Thoracic aorta (tissue), 2 donors: ENCODE measurements at regions not wholly inside any gene's neighbourhood (a gene's known extent, or its start where the extent isn't known, plus 50 kb on each side); places are given as distances from the start of the nearest gene placed in this dataset.

Source experiments
- ATAC-seq: fragments of 150-250 bp; one replicate; pipeline ENCODE4 v1.8.0; 2017; ENCODE audit warnings: low read depth; ENCODE audit not compliant: insufficient number of reproducible peaks, low FRiP score
- DNase-seq: peaks from one replicate; pipeline ENCODE4 v3.0.0-alpha.2; 2020; ENCODE audit warnings: low spot score
- H3K27ac ChIP-seq, 2 donors: fragments of 200-600 bp; sonication (generic); 1 replicate in 1 of 2; 2 replicates in 1 of 2; pipeline ENCODE4 v1.5.1; 2016; ENCODE audit warnings: mild to moderate bottlenecking in 2 of 2, moderate library complexity in 2 of 2
- H3K27me3 ChIP-seq: fragments of 200-600 bp; sonication (generic); replicated peaks from 2 replicates; pipeline ENCODE4 v1.6.0; 2016; ENCODE audit warnings: mild to moderate bottlenecking; ENCODE audit not compliant: insufficient read depth
- H3K36me3 ChIP-seq: fragments of 200-600 bp; sonication (generic); one replicate; pipeline ENCODE4 v1.5.1; 2016
- H3K4me1 ChIP-seq, 2 donors: fragments of 200-600 bp; sonication (generic); 1 replicate in 1 of 2; 2 replicates in 1 of 2; pipeline versions ENCODE4 v1.5.1 to v1.6.0; 2016; ENCODE audit warnings: low read depth in 2 of 2, mild to moderate bottlenecking in 1 of 2; ENCODE audit not compliant: control insufficient read depth in 1 of 2
- H3K4me3 ChIP-seq: fragments of 200-600 bp; sonication (generic); 2 replicates; pipeline ENCODE4 v1.5.1; 2016; ENCODE audit warnings: mild to moderate bottlenecking
- H3K9me3 ChIP-seq: fragments of 200-600 bp; sonication (generic); 2 replicates; pipeline ENCODE4 v1.5.1; 2016
- TF ChIP-seq, protein P1 (sequence below): fragments of 200-600 bp; sonication (generic); IDR thresholded peaks from one replicate; pipeline ENCODE4 v1.5.1; 2019; ENCODE audit warnings: antibody characterized with exemption

DNA sequence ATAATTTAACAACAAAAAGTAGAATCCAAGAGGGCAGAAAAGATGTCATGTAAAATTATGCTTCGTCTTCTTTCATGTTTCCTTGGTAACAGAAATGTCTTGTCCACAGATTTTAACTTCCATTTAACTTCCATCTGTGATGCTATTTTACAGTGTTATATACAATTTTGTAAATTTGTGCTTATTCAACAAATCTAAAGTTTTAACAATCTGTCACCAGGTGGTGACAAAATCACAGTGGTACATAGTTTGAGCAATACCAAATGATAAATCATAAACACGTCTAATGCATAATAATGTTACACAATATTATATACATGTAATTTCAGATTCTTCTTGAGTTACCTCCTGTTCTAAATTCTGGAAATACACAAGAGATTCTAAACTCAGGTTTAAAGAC, 784.4 kb upstream of the CELF2 start:
- no peaks in the 10 kb centered on the region for H3K27me3 ChIP-seq
- H3K36me3 ChIP-seq = no peaks in the 10 kb centered on the region
- no peak overlapping the region for H3K27ac ChIP-seq
- TF ChIP-seq, protein P1, sequence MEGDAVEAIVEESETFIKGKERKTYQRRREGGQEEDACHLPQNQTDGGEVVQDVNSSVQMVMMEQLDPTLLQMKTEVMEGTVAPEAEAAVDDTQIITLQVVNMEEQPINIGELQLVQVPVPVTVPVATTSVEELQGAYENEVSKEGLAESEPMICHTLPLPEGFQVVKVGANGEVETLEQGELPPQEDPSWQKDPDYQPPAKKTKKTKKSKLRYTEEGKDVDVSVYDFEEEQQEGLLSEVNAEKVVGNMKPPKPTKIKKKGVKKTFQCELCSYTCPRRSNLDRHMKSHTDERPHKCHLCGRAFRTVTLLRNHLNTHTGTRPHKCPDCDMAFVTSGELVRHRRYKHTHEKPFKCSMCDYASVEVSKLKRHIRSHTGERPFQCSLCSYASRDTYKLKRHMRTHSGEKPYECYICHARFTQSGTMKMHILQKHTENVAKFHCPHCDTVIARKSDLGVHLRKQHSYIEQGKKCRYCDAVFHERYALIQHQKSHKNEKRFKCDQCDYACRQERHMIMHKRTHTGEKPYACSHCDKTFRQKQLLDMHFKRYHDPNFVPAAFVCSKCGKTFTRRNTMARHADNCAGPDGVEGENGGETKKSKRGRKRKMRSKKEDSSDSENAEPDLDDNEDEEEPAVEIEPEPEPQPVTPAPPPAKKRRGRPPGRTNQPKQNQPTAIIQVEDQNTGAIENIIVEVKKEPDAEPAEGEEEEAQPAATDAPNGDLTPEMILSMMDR = no peak
- no peaks in the 10 kb centered on the region for H3K9me3 ChIP-seq
- H3K4me3 ChIP-seq = no peak overlapping the region
- ATAC-seq = no peak
- no peaks in the 10 kb centered on the region for H3K4me1 ChIP-seq
- DNase-seq = no peak

DNA sequence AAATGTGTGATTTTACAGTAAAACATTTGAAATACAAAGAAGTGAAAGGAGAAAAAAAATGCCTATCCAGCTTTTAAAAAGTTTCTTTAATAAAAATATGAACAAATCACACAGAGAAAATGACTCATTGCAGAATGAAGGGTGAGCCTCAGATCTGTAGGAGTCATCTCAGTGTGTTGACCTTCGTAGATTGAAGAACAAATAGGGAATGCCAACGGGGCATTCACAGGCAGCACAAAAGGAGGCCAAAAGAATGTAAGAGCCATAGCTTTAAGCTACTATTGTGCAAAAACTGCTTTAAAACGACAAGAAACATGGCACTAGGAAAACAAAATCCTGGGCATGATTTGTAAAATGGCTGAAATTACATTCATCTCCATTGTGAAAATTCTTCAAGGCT, 782.7 kb upstream of the CELF2 start:
- ATAC-seq (no peak), DNase-seq (no peak)
- Histone ChIP-seq H3K36me3 (no peaks in the 10 kb centered on the region), H3K4me3 (no peak overlapping the region), H3K4me1 (no peaks in the 10 kb centered on the region), H3K9me3 (no peaks in the 10 kb centered on the region), H3K27ac (no peak overlapping the region), H3K27me3 (no peaks in the 10 kb centered on the region)
- TF ChIP-seq, protein P1 = no peak

- no peak overlapping the region for H3K27ac ChIP-seq
- TF ChIP-seq, protein P1 = no peak
- H3K4me1 ChIP-seq = no peaks in the 10 kb centered on the region
- no peaks in the 10 kb centered on the region for H3K36me3 ChIP-seq
- no peak for ATAC-seq
- H3K4me3 ChIP-seq = no peak overlapping the region
- H3K27me3 ChIP-seq = no peaks in the 10 kb centered on the region
- H3K9me3 ChIP-seq = no peaks in the 10 kb centered on the region
- no peak for DNase-seq
Measured at GRCh38 chr10:10247585-10247984, 770.1 kb upstream of the CELF2 start.

GRCh38 chr10:10256860-10257259, 760.8 kb upstream of the CELF2 start:
- Histone ChIP-seq H3K27me3 (no peaks in the 10 kb centered on the region), H3K36me3 (no peaks in the 10 kb centered on the region), H3K9me3 (no peaks in the 10 kb centered on the region), H3K4me1 (no peaks in the 10 kb centered on the region), H3K27ac (no peak overlapping the region), H3K4me3 (no peak overlapping the region)
- DNase-seq (no peak), ATAC-seq (no peak)
- TF ChIP-seq, protein P1 = no peak

- Histone ChIP-seq H3K9me3 (no peaks in the 10 kb centered on the region), H3K4me1 (no peaks in the 10 kb centered on the region), H3K36me3 (no peaks in the 10 kb centered on the region), H3K4me3 (no peak overlapping the region), H3K27me3 (no peaks in the 10 kb centered on the region), H3K27ac (no peak overlapping the region)
- ATAC-seq (no peak), DNase-seq (no peak)
- TF ChIP-seq, protein P1 = no peak
Measured at GRCh38 chr10:10259013-10259412, 758.7 kb upstream of the CELF2 start.
